ENCODE measurements at regions not wholly inside any gene's neighbourhood (a gene's known extent, or its start where the extent isn't known, plus 50 kb on each side); places are given as distances from the start of the nearest gene placed in this dataset.

DNA sequence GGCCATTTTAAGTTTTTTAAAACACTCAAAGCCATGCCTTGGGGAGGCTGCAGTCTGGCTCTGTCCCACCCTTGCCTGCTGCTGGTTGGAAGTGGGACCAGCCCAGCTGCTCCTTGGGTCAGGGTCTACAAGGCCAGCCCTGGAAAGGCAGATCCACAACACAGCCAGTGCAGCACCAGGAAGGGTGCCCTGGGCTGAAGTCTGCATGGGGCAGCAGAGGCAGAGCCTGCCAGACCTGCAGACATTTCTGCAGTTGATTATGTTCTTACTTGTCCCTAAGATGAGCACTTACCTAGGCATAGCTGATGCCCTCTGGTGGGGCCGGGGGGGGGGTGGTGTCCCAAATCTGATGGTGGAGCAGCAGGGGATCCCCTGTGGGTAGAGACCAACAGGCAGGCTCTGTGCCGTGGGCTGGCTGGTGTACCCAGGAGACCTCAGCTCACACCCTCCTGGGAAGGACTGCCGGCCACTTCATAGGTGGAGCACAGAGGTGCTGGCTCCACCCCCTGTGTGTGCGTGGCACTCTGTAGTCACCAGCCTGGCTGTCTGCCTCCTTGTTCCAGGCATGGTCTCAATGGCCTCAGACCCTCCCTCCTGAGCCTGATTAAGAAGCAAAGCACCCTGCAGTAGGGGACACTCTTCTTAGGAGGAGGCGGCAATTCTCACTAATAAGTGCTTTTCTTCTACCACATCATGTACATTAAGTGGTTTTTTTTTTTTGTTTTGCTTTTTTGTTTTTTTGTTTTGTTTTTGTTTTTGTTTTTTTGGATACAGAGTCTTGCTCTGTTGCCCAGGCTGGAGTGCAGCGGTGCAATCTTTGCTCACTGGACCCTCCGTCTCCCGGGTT is 97.4 kb upstream of the KLF13 start:
- TF ChIP-seq EZH2 (IDR thresholded peaks at IDR 0.05) (no peak), POLR2AphosphoS5 (IDR thresholded peaks at IDR 0.05; ENCODE audit: borderline replicate concordance, low read depth, low read length) (no peak)

Measured in SK-N-MC (cell line).